H9 (cell line): ENCODE measurements at regions not wholly inside any gene's neighbourhood (a gene's known extent, or its start where the extent isn't known, plus 50 kb on each side); places are given as distances from the start of the nearest gene placed in this dataset.

ENCODE experiments used
- DNase-seq: peaks from one replicate; pipeline ENCODE4 v3.0.0-alpha.2; 2017
- H2AFZ ChIP-seq: one replicate; pipeline ENCODE4 v1.6.1; 2013; ENCODE audit warnings: mild to moderate bottlenecking, low read length, control low read depth, moderate library complexity
- H2AK5ac ChIP-seq: 2 replicates; pipeline ENCODE4 v1.6.1; 2013; ENCODE audit warnings: low read length, control low read depth, mixed read lengths; ENCODE audit not compliant: insufficient read length
- H2BK120ac ChIP-seq: one replicate; pipeline ENCODE4 v1.6.1; 2013; ENCODE audit warnings: low read depth, mild to moderate bottlenecking, low read length, control low read depth, inconsistent platforms; ENCODE audit not compliant: poor library complexity, severe bottlenecking
- H2BK12ac ChIP-seq: 2 replicates; pipeline ENCODE4 v1.6.1; 2013; ENCODE audit warnings: low read length, control low read depth, mixed read lengths, low read depth; ENCODE audit not compliant: insufficient read length
- H2BK15ac ChIP-seq: 2 replicates; pipeline ENCODE4 v1.6.1; 2013; ENCODE audit warnings: low read depth, low read length, control low read depth
- H2BK20ac ChIP-seq: one replicate; pipeline ENCODE4 v1.6.1; 2013; ENCODE audit warnings: low read depth, mild to moderate bottlenecking, low read length, control low read depth, inconsistent platforms; ENCODE audit not compliant: poor library complexity, severe bottlenecking
- H2BK5ac ChIP-seq: 2 replicates; pipeline ENCODE4 v1.6.1; 2013; ENCODE audit warnings: low read length, control low read depth, mixed read lengths; ENCODE audit not compliant: insufficient read length
- H3K14ac ChIP-seq: 2 replicates; pipeline ENCODE4 v1.6.1; 2013; ENCODE audit warnings: low read length, control low read depth; ENCODE audit not compliant: insufficient read depth
- H3K18ac ChIP-seq: 2 replicates; pipeline ENCODE4 v1.6.1; 2013; ENCODE audit warnings: low read depth, mild to moderate bottlenecking, mixed read lengths, low read length, control low read depth; ENCODE audit not compliant: insufficient read length
- H3K23ac ChIP-seq: 2 replicates; pipeline ENCODE4 v1.6.1; 2013; ENCODE audit warnings: low read length, control low read depth, mixed read lengths, low read depth; ENCODE audit not compliant: insufficient read length
- H3K23me2 ChIP-seq: 2 replicates; pipeline ENCODE4 v1.6.1; 2013; ENCODE audit warnings: low read depth, mild to moderate bottlenecking, mixed read lengths, low read length, control low read depth; ENCODE audit not compliant: insufficient read length, poor library complexity, severe bottlenecking
- H3K27ac ChIP-seq: 2 replicates; pipeline ENCODE4 v1.5.1; 2013; ENCODE audit warnings: low read length, control low read depth, mixed read lengths, low read depth; ENCODE audit not compliant: insufficient read length
- H3K27me3 ChIP-seq: 2 replicates; pipeline ENCODE4 v1.6.1; 2013; ENCODE audit warnings: low read length, control low read depth, inconsistent platforms; ENCODE audit not compliant: insufficient read depth
- H3K4ac ChIP-seq: 2 replicates; pipeline ENCODE4 v1.6.1; 2013; ENCODE audit warnings: low read depth, mild to moderate bottlenecking, control low read depth, inconsistent platforms, low read length, moderate library complexity
- H3K4me1 ChIP-seq: 2 replicates; pipeline ENCODE4 v1.6.1; 2013; ENCODE audit warnings: low read length, control low read depth, inconsistent platforms; ENCODE audit not compliant: insufficient read depth
- H3K4me2 ChIP-seq: 2 replicates; pipeline ENCODE4 v1.6.1; 2013; ENCODE audit warnings: low read length, control low read depth, mixed read lengths; ENCODE audit not compliant: insufficient read length, insufficient read depth
- H3K56ac ChIP-seq: 2 replicates; pipeline ENCODE4 v1.6.1; 2013; ENCODE audit warnings: low read depth, mild to moderate bottlenecking, mixed read lengths, low read length, control low read depth; ENCODE audit not compliant: insufficient read length
- H3K79me1 ChIP-seq: 2 replicates; pipeline ENCODE4 v1.6.1; 2013; ENCODE audit warnings: low read depth, mild to moderate bottlenecking, moderate library complexity, low read length, control low read depth, inconsistent platforms; ENCODE audit not compliant: insufficient read depth, poor library complexity, severe bottlenecking
- H3K79me2 ChIP-seq: 2 replicates; pipeline ENCODE4 v1.6.1; 2013; ENCODE audit warnings: low read length, control low read depth, inconsistent platforms; ENCODE audit not compliant: insufficient read depth
- H3K9ac ChIP-seq: 2 replicates; pipeline ENCODE4 v1.6.1; 2013; ENCODE audit warnings: low read length, control low read depth, mixed read lengths; ENCODE audit not compliant: insufficient read length; ENCODE audit errors: extremely low read depth
- H3K9me3 ChIP-seq: one replicate; pipeline ENCODE4 v1.6.1; 2013; ENCODE audit warnings: low read depth, low read length, inconsistent platforms; ENCODE audit not compliant: control insufficient read depth
- H3T11ph ChIP-seq: one replicate; pipeline ENCODE4 v1.6.1; 2013; ENCODE audit warnings: mild to moderate bottlenecking, low read length, control low read depth, inconsistent platforms
- H4K20me1 ChIP-seq: one replicate; pipeline ENCODE4 v1.6.1; 2013; ENCODE audit not compliant: control insufficient read depth, insufficient read length, insufficient read depth
- H4K5ac ChIP-seq: 2 replicates; pipeline ENCODE4 v1.6.1; 2013; ENCODE audit warnings: low read depth, mild to moderate bottlenecking, mixed read lengths, low read length, control low read depth; ENCODE audit not compliant: insufficient read length
- H4K8ac ChIP-seq: replicated peaks from 2 replicates; pipeline ENCODE4 v1.6.1; 2013; ENCODE audit warnings: low read length, control low read depth, mixed read lengths, low read depth; ENCODE audit not compliant: insufficient read length
- H4K91ac ChIP-seq: 2 replicates; pipeline ENCODE4 v1.6.1; 2013; ENCODE audit warnings: low read depth, mild to moderate bottlenecking, moderate library complexity, mixed read lengths, low read length, control low read depth; ENCODE audit not compliant: insufficient read length
- H3K27ac Mint-ChIP-seq, 3 experiments: 2 replicates in 2 of 3; 3 replicates in 1 of 3; pipeline ENCODE4 v1.8.0; 2020 to 2021; ENCODE audit warnings: mixed read lengths in 3 of 3, mild to moderate bottlenecking in 1 of 3, moderate library complexity in 1 of 3
- H3K27me3 Mint-ChIP-seq: 2 replicates; pipeline ENCODE4 v1.8.0; 2021; ENCODE audit warnings: low read depth, mild to moderate bottlenecking, moderate library complexity, mixed read lengths
- H3K36me3 Mint-ChIP-seq, 3 experiments: 2 replicates in 2 of 3; 3 replicates in 1 of 3; pipeline ENCODE4 v1.8.0; 2020 to 2021; ENCODE audit warnings: low read depth in 3 of 3, mixed read lengths in 3 of 3; ENCODE audit not compliant: insufficient read depth in 1 of 3
- H3K4me1 Mint-ChIP-seq, 2 experiments: 2 replicates each; pipeline ENCODE4 v1.8.0; 2020; ENCODE audit warnings: mixed read lengths in 2 of 2
- H3K4me3 Mint-ChIP-seq, 2 experiments: 2 replicates in 1 of 2; 3 replicates in 1 of 2; pipeline ENCODE4 v1.8.0; 2020 to 2021; ENCODE audit warnings: mild to moderate bottlenecking in 2 of 2, mixed read lengths in 2 of 2, moderate library complexity in 1 of 2
- H3K9me3 Mint-ChIP-seq, 2 experiments: 2 replicates in 1 of 2; 3 replicates in 1 of 2; pipeline ENCODE4 v1.8.0; 2020; ENCODE audit warnings: mild to moderate bottlenecking in 2 of 2, mixed read lengths in 2 of 2, moderate library complexity in 1 of 2
- CTCF ChIP-seq: fragments of 200-600 bp; sonication (generic); conservative IDR thresholded peaks from 3 replicates; pipeline ENCODE4 v1.8.0; 2021; ENCODE audit warnings: antibody characterized with exemption, mild to moderate bottlenecking
- WGBS: extraction: QIAGEN DNeasy Blood & Tissue Kit; methylation state at CpG from one replicate; pipeline ENCODE4 v1.1.7; 2013; ENCODE audit warnings: missing lambda C conversion rate, low lambda C conversion rate, mixed read lengths; ENCODE audit not compliant: insufficient read length; ENCODE audit errors: extremely low coverage; 5-methylcytosine and 5-hydroxymethylcytosine counted together

GRCh38 chr21:27130154-27130553 lies 163.3 kb upstream of the ADAMTS5 start:
- no CpG with 5 or more reads among the region's 3 CpGs for WGBS
- H3K27me3 Mint-ChIP-seq: no peaks in the 10 kb centered on the region

More at GRCh38 chr21:27130154-27130553, 163.3 kb upstream of the ADAMTS5 start:
- DNase-seq: no peak
- Histone ChIP-seq H4K91ac (no peak overlapping the region), H4K8ac (no peak overlapping the region), H3K79me2 (no peaks in the 10 kb centered on the region), H3K4ac (no peak overlapping the region), H3K27ac (no peak overlapping the region), H2BK15ac (no peak overlapping the region), H3K4me2 (no peak overlapping the region), H2BK20ac (no peak overlapping the region), H2BK5ac (no peak overlapping the region), H3K14ac (no peak overlapping the region), H3K23me2 (no peaks in the 10 kb centered on the region), H4K5ac (no peak overlapping the region), H4K20me1 (no peaks in the 10 kb centered on the region), H2BK12ac (no peak overlapping the region), H3T11ph (no peak overlapping the region), H3K9me3 (no peaks in the 10 kb centered on the region), H3K9ac (no peak overlapping the region), H3K79me1 (no peaks in the 10 kb centered on the region), H3K27me3 (no peaks in the 10 kb centered on the region), H3K18ac (no peak overlapping the region), H2AK5ac (no peak overlapping the region), H2AFZ (no peak overlapping the region), H3K4me1 (no peaks in the 10 kb centered on the region), H3K23ac (no peak overlapping the region), H3K56ac (no peak overlapping the region), H2BK120ac (no peak overlapping the region)
- Mint-ChIP-seq H3K36me3 (no peaks in the 10 kb centered on the region), H3K27ac (no peak overlapping the region), H3K4me3 (no peak overlapping the region), H3K4me1 (peaks cover 4 to 7% of the 10 kb centered on the region in 2 experiments; a peak in 3 of 4 replicates), H3K9me3 (no peaks in the 10 kb centered on the region)
- no peak for TF ChIP-seq CTCF
